ENCODE measurements at regions not wholly inside any gene's neighbourhood (a gene's known extent, or its start where the extent isn't known, plus 50 kb on each side); places are given as distances from the start of the nearest gene placed in this dataset.

DNA sequence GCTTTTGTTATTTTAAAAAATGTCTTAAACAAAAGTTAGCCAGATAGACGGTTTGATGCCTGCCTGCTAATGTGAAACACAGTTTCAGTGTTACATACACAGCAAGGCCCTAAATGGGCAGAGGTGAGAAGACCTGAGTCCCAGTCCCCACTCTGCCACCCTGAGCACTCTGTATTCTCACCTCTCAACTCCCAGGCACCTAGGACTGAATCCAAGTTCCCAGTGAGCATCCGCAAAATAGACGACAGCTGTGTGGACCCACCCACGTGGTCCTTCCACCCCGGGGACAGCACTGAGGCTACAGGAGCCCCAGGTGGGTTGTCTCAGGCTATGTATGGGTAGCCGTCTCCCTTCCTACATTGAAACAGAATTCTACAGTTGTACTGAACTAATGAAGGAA is 111.5 kb downstream of the RPL27A start:
- ATAC-seq (no peak), DNase-seq (no peak)
- Histone ChIP-seq H3K4me1 (peaks cover 21% of the 10 kb centered on the region), H3K36me3 (no peaks in the 10 kb centered on the region), H3K27me3 (no peaks in the 10 kb centered on the region), H3K9me3 (no peaks in the 10 kb centered on the region), H3K4me3 (no peak overlapping the region), H3K27ac (no peak overlapping the region)
- TF ChIP-seq, protein P1, sequence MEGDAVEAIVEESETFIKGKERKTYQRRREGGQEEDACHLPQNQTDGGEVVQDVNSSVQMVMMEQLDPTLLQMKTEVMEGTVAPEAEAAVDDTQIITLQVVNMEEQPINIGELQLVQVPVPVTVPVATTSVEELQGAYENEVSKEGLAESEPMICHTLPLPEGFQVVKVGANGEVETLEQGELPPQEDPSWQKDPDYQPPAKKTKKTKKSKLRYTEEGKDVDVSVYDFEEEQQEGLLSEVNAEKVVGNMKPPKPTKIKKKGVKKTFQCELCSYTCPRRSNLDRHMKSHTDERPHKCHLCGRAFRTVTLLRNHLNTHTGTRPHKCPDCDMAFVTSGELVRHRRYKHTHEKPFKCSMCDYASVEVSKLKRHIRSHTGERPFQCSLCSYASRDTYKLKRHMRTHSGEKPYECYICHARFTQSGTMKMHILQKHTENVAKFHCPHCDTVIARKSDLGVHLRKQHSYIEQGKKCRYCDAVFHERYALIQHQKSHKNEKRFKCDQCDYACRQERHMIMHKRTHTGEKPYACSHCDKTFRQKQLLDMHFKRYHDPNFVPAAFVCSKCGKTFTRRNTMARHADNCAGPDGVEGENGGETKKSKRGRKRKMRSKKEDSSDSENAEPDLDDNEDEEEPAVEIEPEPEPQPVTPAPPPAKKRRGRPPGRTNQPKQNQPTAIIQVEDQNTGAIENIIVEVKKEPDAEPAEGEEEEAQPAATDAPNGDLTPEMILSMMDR (IDR thresholded peaks at IDR 0.05): no peak
- intact Hi-C loops (cut with DNase I): no loop called here

DNA sequence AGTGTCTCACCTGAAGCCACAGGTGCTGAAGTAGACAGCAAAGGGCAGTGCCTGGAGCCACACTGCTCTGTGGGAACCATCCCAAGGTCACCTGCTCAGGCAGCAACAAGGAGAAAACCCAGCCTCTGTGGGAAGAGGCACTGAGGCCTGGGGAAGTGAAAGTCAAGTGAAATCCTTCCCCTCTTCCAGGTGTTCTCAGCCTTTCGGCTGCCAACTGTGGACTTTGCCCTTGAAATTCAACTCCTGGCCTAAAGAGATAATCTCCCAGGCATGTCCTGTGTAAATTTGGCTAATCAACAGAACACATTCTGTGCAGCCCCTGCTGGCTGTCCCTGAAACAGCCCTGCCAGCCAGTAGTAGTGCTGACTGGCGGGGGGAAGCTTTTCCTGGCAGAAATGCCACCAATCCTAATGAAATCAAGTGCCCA is 112.1 kb downstream of the RPL27A start:
- no peak overlapping the region for H3K4me3 ChIP-seq
- intact Hi-C loops (cut with DNase I): no loop called here
- no peaks in the 10 kb centered on the region for H3K27me3 ChIP-seq

DNA sequence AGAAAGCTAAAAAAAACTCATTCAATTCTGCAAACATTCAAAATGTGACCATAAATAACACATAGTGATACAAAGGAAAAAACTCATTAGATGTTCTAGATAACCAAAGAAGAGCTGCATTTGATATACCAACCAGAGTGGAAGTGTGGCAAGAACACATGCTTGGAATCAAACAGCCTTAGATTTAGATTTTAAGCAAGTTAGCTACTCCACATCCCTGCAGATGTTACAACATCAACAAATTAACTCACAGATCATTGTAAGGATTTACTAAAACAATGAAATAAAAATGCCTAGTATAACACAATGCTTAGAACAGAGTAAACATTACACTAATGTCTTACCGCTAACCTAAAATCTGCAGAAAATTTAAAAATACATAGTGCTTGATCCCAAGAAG is 114.0 kb upstream of the AKIP1 start:
- Histone ChIP-seq H3K27ac (no peak overlapping the region), H3K36me3 (no peaks in the 10 kb centered on the region), H3K27me3 (no peaks in the 10 kb centered on the region), H3K4me1 (peaks cover 38% of the 10 kb centered on the region), H3K4me3 (no peak overlapping the region), H3K9me3 (no peaks in the 10 kb centered on the region)
- DNase-seq: no peak
- ATAC-seq: no peak
- intact Hi-C loops (cut with DNase I): no loop called here
- TF ChIP-seq, protein P1 (IDR thresholded peaks at IDR 0.05): no peak

More for the DNA sequence above, 112.1 kb downstream of the RPL27A start:
- TF ChIP-seq, protein P1 (IDR thresholded peaks at IDR 0.05): peak; percentile 18
- ATAC-seq: peak; percentile 62
- peaks cover 21% of the 10 kb centered on the region for H3K4me1 ChIP-seq
- H3K9me3 ChIP-seq: no peaks in the 10 kb centered on the region
- no peak for DNase-seq
- no peak overlapping the region for H3K27ac ChIP-seq
- H3K36me3 ChIP-seq: no peaks in the 10 kb centered on the region

DNA sequence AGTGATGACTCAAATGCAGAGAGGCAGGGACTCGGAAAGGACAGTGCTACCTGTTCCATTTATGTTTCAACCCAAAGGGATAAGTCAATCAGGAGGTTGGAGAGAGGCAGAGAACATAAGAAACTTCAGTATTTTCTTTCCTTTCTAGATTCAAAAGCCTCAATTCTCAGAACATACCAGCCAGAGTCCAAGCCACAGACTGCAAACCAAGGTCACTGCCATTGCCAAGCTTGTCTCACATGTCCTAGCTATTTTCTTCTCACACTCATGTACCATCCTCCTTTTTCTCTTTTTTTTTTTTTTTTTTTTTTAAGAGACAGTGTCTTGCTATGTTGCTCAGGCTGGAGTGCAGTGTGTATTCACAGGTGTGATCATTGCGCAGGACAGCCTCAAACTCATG is 111.7 kb upstream of the AKIP1 start:
- H3K27ac ChIP-seq: no peak overlapping the region
- ATAC-seq (no peak), DNase-seq (no peak)
- intact Hi-C loops (cut with DNase I): no loop called here
- no peaks in the 10 kb centered on the region for H3K36me3 ChIP-seq
- no peak overlapping the region for H3K4me3 ChIP-seq
- TF ChIP-seq, protein P1 (IDR thresholded peaks at IDR 0.05): no peak
- H3K4me1 ChIP-seq: peaks cover 36% of the 10 kb centered on the region
- no peaks in the 10 kb centered on the region for H3K27me3 ChIP-seq
- H3K9me3 ChIP-seq: no peaks in the 10 kb centered on the region

DNA sequence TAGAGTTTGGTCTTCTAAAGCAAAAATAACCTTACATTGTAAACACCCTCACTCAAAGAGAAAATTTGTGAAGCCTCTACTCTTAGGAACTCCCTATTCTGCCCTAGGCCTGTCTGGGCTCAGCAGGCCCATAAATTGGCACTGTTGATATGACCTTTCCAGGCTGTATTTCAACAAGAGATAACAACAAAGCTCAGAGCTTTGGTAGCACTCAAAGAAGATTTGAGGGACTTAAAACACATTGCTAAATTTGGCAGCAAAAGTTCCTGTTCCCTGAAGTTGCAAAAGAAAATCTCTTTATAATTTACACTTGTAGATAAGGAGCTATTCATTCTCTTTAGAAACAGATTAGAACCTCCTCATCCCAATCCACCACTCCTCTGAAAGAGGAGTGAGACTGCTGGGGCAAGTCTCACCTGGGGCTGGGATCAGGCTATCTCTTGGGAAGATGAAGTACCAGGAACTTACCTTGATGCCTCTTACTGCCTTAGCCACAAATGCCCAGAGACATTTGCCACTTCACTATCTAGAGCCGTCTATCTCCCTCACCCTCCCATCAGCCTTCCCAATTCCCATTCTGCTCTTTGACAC is 110.4 kb upstream of the AKIP1 start:
- Histone ChIP-seq H3K4me3 (no peak overlapping the region), H3K27ac (peak overlapping the region; percentile 6), H3K36me3 (no peaks in the 10 kb centered on the region), H3K27me3 (no peaks in the 10 kb centered on the region), H3K9me3 (no peaks in the 10 kb centered on the region), H3K4me1 (peaks cover 49% of the 10 kb centered on the region)
- TF ChIP-seq, protein P1 (IDR thresholded peaks at IDR 0.05): no peak
- DNase-seq (no peak), ATAC-seq (no peak)
- intact Hi-C loops (cut with DNase I): no loop called here

DNA sequence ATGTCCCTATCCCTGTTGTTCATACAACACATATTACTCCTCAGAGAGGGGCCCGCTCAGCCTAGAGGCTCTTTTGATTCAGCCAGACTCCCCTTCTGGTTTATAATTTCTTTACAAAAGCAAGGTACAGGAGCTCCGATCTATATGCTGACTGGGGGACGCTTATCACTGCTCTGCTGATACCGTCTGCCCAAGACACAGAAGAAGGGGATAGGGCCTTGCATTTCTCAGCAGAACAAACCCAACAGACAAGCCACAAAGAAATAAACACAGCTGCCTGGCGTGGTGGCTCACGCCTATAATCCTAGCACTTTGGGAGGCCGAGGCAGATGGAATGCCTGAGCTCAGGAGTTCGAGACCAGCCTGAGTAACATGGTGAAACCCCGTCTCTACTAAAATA is 109.9 kb upstream of the AKIP1 start:
- Histone ChIP-seq H3K9me3 (no peaks in the 10 kb centered on the region), H3K27ac (peak overlapping the region; percentile 6), H3K27me3 (no peaks in the 10 kb centered on the region), H3K36me3 (no peaks in the 10 kb centered on the region), H3K4me1 (peaks cover 54% of the 10 kb centered on the region), H3K4me3 (no peak overlapping the region)
- intact Hi-C loops (cut with DNase I): no loop called here
- ATAC-seq: no peak
- TF ChIP-seq, protein P1 (IDR thresholded peaks at IDR 0.05): no peak
- no peak for DNase-seq

Measured in upper lobe of right lung (tissue), 1 donor.